GM19395 (cell line): ENCODE measurements at regions not wholly inside any gene's neighbourhood (a gene's known extent, or its start where the extent isn't known, plus 50 kb on each side); places are given as distances from the start of the nearest gene placed in this dataset.

Experiments used
- ATAC-seq: cut with Tn5 transposase; IDR thresholded peaks from one replicate; pipeline ENCODE4 v1.9.1; 2021; ENCODE audit warnings: mild to moderate bottlenecking, moderate library complexity; ENCODE audit not compliant: unreplicated experiment

DNA sequence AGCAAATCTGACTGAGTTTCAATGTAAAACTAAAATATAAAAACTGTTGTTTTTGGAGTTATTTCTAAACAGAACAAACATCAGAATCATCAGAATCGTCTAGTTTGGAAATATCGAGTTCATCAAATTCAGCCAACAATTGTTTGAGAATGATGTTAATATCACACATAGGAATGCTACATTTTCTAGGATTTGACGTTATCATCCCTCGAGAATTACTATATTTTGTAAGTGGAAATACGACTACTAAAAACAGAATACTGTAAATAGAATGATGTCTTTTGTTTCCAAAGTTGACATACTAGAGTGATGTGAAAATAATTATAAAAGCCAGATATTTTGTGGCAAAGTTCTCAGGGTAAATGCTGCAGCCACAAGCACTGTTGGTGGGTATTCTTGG is 805.9 kb downstream of the TLE1 start:
- no peak for ATAC-seq

DNA sequence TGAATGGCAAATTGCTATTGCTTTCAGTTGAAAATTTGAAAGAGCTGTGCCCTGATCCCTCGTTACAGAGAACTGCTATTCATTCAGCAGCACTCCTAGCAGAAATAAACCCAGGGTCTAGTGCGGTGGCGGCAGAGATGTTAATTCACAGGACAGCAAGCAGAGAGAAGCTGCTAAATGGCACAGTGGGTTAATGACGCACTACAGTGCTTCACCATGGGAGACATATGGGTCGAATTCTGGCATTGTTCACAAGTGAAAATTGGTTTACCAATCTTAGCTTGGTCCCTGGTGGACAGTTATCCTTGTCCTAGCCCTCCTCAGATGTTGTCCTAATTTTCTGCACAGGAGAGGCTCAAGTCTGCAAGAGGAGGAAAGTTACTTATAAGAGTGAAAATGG is 807.4 kb downstream of the TLE1 start:
- no peak for ATAC-seq

DNA sequence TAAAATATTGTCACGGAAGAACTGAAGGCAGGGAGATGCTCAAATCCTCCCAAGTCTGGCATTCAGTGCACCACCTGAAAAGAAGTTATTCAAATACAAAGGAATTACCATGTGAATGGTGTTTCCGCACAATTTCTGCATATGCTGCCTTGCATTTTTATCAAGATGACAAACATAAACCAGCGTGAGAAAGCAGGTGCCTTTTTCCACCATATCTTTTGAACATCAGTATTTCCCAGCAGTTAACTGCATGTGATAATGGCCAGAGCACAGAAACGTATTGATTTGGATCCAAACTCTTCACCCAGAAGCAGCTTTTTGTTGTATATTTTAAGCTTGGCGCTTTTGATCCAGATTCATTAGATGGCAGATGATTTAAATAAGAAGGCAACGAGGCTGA is 808.0 kb downstream of the TLE1 start:
- no peak for ATAC-seq

DNA sequence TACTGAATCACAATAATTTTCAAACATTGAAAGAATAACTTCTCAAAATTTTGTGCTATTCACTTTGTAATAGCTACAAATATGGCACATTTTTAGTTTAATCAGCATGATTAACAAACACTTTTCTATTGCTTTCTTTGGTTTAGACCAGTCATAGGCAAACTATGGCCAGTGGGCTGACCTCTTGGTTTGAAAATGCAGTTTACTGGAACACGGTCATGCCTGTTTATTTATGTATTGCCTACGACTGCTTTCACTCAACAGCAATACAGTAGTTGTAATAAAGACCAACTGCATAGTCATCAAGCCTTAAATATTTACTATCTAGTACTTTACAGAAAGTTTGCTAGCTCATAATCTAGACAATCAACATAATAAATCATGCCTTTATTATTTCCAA is 810.8 kb downstream of the TLE1 start:
- no peak for ATAC-seq

DNA sequence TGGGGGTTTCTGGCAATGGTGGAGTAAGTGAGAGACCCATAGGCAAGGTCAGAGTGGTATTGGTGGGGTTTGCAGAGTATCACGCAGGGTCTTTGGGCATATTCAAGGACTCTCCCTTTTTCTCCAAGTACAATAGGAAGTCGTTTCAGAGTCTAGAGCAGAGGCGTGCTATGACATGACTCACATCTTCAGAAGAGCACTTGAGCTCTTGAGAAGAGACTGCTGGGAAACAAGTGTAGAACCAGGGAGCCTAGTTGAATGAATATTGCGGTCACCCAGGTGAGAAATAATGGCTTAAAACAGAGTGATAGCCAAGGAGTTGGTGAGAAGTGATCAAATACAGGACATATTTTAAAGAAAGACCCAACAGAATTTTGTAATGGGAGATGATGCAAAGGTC is 813.4 kb downstream of the TLE1 start:
- no peak for ATAC-seq

DNA sequence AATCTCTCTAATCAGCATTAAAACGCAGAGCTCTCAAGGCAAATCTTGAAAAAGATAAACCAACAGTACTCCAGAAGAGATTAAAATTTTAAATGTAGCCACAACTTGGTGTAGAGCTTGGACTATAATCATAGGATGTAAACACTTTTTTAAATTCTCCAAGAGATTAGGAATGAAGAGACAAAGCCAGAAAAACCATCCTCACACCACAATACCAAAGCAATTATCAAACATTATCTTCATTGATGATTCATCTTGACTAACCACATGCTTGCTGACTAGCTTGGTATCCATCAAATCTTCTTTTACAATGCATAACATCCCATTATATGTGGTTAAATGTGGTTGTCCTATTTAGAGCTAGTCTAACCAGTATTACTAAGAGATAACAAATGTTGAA is 815.1 kb downstream of the TLE1 start:
- ATAC-seq = no peak

DNA sequence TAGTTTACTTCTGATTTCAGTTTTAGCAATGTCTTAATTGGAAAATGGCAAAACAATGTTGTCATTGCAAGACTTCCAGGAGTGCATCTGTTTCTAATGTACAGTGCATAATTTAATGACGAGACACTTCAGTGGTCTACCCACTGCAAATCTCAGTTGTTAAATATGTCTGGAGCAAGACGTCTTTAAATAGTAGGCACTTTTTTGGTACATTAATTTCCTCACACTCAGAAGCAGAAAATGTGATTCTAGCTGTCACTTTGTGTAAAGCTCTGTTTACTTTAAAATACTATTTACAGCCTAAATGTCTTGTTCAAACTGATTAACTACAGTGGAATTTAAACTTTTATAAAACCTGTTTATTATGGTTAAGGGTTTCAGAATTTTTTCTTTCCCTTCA is 815.5 kb downstream of the TLE1 start:
- no peak for ATAC-seq

DNA sequence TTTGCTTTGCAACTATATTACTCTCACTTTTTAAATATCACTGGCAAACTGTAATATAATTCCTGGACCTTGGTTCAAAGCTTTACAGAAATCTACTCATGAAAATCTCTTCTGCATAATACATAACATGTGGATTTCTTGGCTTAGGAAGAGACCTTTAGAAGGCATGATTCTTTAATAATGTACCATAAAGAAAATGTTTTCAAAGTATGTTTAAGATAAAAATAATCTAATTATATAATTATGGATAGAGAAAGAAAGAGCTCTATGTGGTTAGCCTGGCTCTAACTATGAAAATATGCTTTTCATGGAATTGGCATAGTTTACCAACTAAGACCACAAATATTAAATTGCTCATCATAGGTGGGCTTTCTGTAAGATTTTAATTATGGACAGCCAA is 817.8 kb downstream of the TLE1 start:
- ATAC-seq = no peak

DNA sequence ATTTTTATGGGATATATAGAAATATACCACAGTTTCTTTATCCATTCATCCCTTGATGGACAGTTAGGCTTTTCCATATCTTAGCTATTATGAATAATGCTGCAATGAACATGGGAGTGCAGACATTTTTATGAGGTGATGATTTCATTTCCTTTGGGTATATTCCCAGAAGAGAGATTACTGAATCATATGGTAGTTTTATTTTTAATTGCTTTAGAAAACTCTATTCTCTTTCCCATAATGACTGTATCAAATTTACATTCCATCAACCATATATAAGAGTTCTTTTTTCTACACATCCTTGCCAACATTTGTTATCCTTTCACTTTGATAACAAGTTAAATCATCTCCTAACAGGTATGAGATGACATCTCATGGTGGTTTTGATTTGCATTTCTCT is 821.6 kb downstream of the TLE1 start:
- ATAC-seq = no peak

DNA sequence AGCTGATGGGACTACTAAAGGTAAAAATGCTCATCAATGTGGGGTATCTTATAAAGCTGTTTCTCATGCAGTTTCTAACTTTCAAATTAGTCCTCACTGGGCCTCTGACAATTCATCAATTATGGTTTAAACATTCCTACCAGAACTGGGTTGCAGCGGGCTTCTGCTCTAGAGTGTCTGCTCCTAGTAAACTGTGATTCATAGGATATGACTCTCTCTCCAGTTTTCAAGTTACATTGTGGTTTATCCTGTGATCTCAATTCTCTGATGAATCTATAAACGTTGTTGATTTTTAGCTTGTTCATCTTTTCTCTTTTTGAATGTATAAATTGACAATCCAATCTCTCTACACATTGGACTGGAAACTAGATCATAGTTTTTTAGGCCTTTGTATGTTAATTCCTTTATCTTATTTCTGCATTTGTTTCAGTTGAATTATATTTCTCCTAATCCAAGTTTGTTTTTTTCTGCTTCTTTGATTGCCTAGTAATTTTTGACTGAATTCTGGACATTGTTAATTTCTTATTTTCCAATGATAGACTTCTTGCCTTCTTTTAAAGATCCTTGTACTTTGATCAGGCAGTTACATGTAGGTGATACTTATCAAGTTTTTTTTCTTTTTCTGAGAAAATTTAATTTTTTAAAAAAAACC is 822.6 kb downstream of the TLE1 start:
- no peak for ATAC-seq

DNA sequence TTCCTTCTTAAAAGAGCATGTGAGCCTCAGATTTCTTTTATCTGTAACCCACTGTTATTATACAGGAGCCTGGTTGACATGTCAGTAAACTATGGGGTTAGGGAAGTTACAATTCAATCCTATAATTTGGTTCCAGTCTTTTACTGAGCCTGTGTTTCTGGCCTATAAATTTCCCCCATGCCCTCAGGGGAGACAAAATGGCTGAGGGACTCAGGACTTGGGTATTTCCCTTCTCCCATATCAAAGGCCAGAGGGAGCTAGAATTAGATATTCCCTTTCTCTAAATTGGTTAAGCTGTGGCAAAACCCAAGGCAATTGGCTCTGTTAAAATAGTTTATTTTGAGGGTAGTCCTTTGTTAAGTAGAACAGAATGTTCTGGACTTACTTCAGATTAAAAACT is 823.2 kb downstream of the TLE1 start:
- ATAC-seq = no peak

DNA sequence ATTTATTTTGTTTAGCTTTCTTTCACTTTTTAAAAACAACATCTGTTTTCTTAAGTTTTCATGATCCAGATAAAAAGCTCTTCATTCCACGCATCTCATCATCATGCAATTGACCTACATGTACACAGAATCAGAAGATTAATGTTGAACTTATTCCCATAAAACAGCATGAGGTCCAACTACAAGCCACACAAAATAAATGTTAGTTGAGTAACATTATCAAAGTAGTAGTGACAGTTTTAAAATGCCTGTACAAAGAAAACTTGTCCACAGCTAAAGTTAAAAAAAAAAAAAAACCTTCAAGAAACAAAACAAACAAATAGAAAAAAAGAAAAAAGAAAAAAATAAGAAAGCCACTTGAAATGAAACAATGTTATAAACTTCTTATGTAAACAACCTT is 846.3 kb downstream of the TLE1 start:
- no peak for ATAC-seq

DNA sequence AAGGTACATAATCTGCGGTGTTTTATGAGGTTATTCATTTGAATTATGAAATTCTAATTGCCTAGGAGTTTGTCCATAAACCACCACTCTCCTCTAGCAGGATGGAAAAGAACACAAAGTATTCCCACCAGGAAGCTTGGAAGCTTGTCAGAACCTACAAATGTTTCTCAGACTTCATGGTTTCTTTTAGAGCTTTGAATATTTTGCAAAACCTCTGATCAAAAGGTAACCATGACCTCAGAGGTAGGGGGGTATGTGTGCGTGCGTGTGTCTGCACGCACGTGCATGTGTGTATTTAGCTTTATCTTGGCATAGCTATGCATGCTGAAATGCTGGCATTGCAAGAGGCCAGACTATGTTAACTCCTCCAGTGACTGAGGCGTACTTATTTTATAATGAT is 847.0 kb downstream of the TLE1 start:
- ATAC-seq = no peak

DNA sequence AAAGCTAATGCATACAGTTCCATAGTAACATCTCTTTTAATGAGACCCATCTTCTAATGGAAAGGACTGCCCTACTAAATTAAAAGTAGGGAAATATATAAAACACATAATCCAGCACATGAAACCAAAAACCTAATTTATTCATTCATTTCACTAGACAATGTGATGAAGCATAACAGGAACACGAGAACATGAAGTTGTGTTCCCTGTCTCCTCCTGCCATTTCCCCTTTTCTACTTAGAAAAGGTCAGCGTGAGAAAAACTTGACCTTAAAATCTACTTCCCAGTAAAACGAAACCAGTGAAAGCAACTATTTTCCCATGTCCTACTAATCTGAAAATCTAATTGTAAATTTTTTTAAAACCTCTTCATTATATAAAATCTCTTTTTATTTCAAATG is 847.5 kb downstream of the TLE1 start:
- no peak for ATAC-seq

DNA sequence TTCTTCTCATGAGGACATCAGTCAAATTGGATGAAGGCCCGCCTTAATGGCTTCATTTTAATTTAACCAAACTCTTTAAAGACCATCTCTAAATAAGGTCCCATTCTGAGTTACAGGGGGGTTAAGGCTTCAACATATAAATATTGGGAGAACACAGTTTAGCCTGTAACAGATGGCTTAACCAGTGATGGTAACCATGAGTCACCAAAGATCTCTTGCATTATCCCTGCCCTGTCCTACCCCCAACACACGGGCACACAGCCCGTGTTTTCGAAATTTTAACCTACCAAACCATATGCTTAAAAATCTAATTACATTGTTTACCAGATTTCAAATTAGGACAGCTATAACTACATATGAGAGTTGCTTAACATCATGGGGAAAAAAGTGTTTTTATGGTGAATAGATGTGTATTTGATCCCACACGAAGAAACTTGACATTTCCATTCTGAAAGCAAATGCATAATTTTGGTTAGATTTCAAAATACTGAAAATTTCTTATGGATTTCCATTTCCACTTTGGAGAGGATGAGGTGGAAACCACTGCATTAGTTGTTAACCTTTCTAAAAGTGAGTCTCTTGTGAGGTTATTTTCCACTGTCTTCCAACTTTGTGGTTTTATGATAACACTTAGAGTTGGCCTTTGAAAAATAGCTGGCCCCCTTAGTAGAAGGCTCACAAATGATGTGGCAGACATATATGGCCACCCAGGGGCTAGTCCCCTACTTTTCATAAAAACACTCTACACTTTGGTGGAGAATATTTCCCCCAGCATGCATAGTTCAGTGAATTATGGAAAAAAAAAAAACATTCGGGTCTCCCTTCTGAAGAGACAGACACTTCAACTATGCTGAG is 849.3 kb downstream of the TLE1 start:
- no peak for ATAC-seq

DNA sequence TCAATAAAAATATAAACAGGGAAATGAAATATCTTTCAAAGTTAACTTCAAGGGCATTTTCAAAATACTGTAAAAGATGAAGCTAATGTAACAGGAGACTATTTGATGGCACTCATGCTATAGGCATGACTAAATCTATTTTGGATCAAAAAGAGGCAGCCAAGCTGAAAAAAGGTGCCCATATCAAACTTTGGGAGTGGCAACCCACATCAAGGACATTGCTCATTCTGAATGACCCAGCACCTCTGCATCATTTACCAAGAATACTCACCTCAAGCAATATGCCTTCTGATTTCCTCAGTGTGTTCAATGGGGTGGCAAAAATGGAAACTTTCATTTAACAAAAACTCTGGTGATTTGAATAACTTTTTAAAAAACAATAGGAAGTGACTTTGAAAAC is 853.3 kb downstream of the TLE1 start:
- no peak for ATAC-seq

DNA sequence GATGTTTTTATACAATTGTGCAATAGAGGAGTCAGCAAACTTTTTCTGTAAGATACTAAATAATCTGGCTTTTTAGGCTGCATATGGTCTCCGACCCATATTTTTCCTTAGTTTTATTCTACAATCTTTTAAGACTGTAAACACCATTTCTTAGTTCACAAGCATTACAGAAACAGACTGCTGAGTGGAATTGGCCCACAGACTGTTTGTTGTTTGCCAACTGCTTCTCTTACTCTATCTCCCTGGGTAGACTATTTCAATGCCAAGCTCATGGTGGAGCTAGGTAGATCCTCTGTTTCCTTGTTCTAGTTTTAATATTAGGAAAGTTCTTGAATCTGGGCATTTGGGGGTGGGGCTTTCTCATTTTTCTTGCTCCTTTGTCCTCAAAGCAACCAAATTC is 857.6 kb downstream of the TLE1 start:
- ATAC-seq = no peak

DNA sequence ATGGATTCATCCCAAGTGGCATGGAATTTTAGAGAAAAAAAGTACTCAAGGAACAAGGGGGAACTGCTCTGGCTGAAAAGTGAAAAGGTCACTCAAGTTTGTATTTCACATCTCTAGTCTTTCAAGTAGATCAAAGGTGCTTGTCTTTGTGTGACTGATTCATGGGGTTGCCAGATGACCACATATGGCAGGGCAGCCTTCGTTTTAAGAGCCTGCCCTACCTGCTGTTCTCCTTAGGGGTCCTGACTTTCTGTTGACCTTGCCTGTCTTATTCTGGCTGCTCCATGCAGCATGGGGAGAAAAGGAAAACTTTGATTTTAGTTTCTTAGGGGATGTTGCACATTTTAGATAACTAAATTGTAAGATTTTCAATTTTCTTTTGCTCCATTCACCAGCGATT is 877.7 kb downstream of the TLE1 start:
- ATAC-seq = no peak

DNA sequence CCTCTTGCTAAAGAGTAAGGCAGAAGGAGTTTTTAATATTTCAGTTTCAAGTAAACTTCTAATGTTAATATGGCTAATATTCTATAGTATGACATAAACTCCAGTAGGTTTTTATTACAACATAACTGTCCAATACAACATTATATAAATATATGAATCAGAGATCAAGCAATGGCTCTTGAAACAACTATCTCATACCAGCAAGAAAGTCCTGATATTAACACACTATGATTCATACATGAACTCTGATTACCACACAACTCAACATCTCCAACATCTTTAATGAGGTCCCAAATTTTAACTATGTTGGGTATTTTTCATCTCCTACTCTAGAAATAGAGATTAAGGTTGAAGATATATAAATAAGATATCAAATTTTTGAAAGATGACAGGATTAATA is 878.3 kb downstream of the TLE1 start:
- ATAC-seq = no peak

DNA sequence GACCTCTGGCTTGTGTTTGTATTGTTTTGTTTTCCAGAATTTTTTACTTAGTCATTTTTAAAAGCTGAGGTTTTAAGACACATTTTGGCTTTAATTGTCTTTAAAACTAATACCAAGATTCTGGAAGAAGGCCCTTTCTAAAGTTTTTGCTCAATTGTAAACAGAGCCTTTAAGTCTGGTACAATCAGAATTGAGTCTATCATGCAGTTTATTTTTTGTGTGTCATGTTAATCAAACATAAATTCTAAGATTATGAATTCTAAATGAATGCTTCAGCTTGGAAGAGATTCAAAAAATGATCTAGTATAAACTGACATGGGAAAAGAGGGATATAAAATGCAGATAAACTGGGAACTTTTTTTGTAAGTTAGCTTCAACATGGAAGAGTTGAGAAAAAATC is 882.7 kb downstream of the TLE1 start:
- no peak for ATAC-seq

DNA sequence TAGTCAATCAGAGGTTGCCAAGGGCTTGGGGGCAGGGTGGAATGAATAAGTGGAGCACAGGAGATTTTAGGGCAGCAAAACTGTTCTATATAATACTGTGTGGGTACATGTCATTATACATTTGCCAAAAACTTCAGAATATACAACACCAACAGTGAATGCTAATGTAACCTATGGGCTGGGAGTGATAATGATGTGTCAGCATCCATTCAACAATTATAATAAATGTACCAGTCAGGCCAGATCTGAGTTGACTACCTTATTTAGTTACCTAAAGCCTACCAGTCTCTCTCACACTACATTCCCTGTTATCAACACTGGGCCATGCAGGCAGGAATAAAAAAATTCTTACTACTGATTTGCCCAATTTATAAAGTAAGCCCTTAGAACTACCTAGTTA is 884.5 kb downstream of the TLE1 start:
- ATAC-seq = no peak

DNA sequence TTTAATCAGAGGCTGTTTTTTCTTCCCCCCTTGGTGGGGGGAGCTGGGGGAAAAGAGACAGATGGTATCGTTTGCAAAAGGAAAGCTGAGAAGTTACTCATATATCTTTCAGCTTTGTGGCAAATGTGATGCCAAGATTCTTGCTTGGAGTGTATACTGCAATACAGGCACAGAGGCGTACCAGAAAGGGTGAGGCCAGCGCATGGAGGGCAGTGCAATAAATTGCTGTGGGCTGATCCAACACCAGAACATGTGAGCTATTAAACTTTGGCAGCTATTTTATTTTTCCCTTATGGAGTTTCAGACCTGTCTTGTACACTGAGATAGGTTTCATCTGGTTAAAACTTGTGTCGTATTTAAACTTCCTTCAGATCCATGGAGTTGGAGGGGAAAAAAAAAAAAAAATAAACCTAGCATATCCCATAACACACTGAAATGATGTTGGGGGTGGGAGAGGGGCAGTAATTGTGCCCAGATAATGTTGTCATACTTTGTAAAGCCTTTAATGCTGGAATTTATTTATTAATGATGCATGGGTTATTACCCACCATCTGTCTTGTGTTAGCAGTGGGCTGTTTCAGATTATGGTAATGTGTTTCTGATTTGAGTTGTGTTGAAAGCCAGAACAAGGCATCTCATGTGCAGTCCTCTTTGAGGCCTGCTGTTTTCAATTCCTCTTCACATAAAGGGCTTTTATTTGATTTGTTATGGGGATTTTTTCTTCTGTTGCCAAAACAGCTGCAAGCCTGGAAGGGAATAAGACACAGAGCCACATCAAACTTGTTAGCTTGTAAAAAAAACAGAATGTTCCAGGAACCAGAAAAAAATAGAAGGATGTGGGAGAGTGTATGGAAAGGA is 891.3 kb downstream of the TLE1 start:
- no peak for ATAC-seq
